HG02885 (cell line): ENCODE measurements at regions not wholly inside any gene's neighbourhood (a gene's known extent, or its start where the extent isn't known, plus 50 kb on each side); places are given as distances from the start of the nearest gene placed in this dataset.
"Not testable (repeated sequence)": the region's sequence is repeated elsewhere in the genome, so short reads cannot be mapped to it uniquely, and the experiment has no call there.

Experiments
- ATAC-seq: cut with Tn5 transposase; IDR thresholded peaks from one replicate; pipeline ENCODE4 v1.9.1; 2021; ENCODE audit warnings: mild to moderate bottlenecking; ENCODE audit not compliant: unreplicated experiment, poor library complexity

DNA sequence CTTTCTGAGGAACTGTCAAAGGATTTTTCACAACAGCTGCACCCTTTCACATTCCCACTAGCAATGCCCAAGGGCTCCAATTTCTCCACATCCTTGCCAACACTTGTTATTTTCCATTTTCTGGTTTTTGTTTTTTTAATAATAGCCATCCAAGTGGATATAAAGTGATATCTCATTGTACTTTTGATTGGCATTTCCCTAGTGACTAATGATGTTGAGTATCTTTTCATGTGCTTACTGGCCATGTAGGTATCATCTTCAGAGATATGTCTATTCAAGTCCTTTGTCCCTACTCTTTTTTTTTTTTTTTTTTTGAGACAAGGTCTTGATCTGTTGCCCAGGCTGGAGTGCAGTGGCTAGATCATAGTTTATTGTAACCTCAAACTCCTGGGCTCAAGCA, 115.8 kb upstream of the HAND1 start:
- ATAC-seq, result no peak

DNA sequence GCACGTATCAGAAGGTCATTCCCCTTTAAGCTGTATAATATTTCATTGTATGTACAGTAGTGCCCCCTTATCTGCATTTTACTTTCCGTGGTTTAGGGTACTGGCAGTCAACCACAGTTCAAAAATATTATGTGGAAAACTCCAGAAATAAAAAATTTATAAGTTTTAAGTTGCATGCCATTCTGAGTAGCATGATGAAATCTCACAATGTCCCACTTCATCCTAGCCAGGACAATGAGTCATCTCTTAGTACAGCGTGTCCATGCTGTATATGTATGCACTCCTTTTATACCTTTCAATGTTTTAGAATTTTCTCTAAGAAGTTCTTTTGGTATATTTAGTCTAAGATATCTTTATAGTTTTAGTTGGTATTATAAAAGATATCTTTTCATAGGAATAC, 115.0 kb upstream of the HAND1 start:
- ATAC-seq, result no peak

GRCh38 chr5:154590093-154590724, 112.2 kb upstream of the HAND1 start:
- no peak for ATAC-seq

GRCh38 chr5:154589511-154589910, 111.5 kb upstream of the HAND1 start:
- ATAC-seq, result no peak

DNA sequence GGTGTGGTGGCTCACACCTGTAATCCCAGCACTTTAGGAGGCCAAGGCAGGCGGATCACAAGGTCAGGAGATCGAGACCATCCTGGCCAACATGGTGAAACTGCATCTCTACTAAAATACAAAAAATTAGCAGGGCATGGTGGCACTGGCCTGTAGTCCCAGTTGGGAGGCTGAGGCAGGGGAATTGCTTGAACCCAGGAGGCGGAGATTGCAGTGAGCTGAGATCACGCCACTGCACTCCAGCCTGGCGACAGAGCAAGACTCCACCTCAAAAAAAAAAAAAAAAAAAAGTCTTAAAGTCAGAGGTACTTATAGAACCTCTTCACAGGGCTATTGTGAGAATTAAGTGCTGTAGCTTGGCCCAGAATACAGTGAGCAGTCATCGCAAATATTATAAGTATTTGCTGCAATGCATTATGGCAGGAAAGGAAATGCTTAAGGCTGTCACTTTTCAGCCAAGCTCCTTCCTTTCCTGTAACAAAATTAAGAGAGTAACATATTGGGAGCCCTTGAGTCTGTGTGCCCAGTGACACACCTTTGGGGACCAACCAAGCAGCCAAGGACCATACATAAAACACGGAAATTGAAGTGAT, 110.9 kb upstream of the HAND1 start:
- not testable (repeated sequence) for ATAC-seq

GRCh38 chr5:154588091-154588774, 110.2 kb upstream of the HAND1 start:
- ATAC-seq, result no peak

- ATAC-seq, result no peak
These were observed 109.3 kb upstream of the HAND1 start for GRCh38 chr5:154587123-154588026.

- no peak for ATAC-seq
These were observed 105.7 kb upstream of the HAND1 start for GRCh38 chr5:154583671-154584177.

DNA sequence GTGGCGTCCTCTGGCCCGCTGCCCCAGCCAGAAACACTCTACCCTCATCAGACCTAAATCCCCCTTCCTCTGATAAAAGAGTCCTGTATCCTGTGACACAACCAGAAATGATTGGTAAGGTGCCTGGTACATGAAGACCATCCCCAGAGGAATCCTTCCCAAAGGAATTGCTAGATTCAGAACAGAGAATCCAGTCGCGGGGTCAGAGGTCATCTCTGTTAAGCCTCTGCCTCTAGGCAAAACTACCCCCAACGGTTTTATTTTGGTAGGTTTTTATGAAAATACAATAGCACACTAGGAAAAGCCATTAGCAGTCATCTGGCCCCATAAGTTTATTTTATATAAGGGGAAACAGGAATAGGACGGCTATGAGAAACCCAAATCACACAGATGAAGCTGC, 102.4 kb upstream of the HAND1 start:
- ATAC-seq, result no peak

GRCh38 chr5:154577416-154577815, 99.4 kb upstream of the HAND1 start:
- no peak for ATAC-seq

- no peak for ATAC-seq
These were observed 98.4 kb upstream of the HAND1 start for GRCh38 chr5:154576429-154576806.

- ATAC-seq, result peak; percentile 96
These were observed 97.8 kb upstream of the HAND1 start for GRCh38 chr5:154575546-154576428.

- no peak for ATAC-seq
These were observed 95.0 kb upstream of the HAND1 start for GRCh38 chr5:154573011-154573410.

- ATAC-seq, result no peak
These were observed 93.5 kb upstream of the HAND1 start for GRCh38 chr5:154571325-154572035.

DNA sequence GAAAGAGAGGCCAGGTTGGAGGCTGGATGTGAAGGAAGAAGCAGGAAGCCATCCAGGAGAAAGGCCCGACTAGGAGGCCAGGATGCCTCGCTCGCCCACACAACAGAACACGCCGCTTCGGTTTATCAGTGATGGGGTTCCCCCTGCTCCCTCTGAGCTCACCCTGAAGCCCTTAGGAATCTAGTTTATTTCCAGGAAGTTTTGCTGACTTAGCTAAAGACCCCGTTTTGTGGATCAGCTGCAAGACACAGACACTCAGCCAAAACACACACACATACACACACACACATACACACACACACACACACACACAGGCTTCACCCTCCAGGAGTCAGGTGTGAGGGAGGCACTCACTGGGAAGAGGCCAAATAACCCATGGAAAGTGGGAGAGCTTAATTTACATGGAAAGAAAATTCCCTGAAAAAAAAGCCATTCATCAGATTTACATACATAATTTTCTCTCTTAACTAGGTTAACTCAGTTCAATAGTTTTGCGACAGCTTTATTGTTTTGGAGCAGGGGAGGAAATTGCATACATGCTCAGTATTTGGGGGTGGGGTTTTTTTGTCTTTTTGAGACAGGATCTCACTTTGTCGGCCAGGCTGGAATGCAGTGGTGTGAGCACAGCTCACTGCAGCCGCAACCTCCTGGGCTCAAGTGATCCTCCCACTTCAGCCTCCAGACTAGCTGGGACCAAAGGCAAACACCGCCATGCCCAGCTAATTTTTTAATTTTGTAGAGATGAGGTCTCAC, 92.7 kb upstream of the HAND1 start:
- no peak for ATAC-seq

DNA sequence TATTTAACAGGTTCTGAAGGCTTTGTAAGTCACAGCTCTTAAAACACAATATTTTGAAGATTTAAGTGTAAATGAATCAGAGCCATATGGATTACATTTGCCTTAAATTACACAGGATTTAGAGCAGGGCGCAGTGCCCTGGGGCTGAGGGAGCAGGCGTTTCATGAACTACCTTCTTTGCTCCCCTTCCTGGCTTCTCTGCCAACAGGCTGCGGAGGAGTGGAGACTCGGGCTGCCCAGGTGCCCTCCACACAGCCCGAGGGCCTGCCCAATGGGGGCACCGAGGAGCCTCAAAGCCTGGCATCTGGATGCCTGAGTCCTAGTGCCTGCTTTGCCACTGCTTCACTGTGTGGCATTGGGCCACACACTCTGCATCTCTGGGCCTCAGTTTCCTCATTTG, 90.6 kb upstream of the HAND1 start:
- no peak for ATAC-seq

DNA sequence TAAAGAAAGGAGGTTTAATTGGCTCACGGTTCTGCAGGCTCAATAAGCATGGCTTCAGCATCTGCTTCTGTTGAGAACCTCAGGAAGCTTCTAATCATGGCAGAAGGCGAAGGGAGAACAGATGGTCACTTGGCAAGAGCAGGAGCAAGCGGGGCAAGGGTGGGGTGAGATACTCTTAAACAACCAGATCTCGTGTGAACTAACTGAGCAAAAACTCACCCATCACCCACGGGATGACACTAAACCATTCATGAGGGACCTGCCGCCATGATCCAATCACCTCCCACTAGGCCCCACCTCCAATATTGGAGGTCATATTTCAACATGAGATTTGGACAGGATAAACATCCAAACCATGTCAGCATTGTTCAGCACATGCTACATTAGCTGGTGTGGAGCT, 89.1 kb upstream of the HAND1 start:
- no peak for ATAC-seq

DNA sequence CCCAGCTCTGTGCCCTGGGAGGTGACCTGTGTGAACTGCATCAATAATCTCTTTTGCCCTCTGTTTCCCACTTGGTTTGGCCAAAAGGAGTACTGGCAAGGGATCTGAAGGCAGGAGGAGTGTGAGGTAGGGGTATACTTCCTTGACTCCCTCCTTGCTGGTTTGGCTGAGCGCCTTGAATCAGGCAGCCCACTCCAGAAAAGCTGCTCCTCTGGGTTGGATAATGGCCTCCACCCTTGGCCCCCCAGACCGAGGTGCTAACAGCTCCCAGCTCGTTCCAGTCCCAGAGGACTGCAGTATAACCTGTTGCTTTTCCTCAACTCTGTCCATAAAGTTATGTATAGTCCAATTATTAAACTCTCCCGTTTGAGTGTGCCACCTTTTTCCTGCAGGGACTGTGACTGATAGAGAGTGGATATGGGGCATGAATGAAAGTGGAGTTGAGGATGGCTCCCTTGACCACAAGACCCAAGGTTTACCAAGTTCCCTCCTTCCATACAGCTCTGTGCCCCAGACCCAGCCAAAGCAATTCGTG, 88.2 kb upstream of the HAND1 start:
- no peak for ATAC-seq
